ENCODE measurements at regions not wholly inside any gene's neighbourhood (a gene's known extent, or its start where the extent isn't known, plus 50 kb on each side); places are given as distances from the start of the nearest gene placed in this dataset.
"Not testable (repeated sequence)": the region's sequence is repeated elsewhere in the genome, so short reads cannot be mapped to it uniquely, and the experiment has no call there.

- no peak overlapping the region for H2BK5ac ChIP-seq (ENCODE audit: insufficient read length, low read length)
- H3K36me3 Mint-ChIP-seq (ENCODE audit: insufficient read depth in 1 of 3, low read depth in 3 of 3) = peaks cover 5 to 11% (median 5%) of the 10 kb centered on the region in 3 experiments; a peak in 6 of 7 replicates
- WGBS (ENCODE audit: extremely low coverage, insufficient read length, low lambda C conversion rate) = no CpG with 5 or more reads among the region's 3 CpGs
- H4K91ac ChIP-seq (ENCODE audit: insufficient read length, low read depth, low read length) = no peak overlapping the region
- no peak overlapping the region for H2BK120ac ChIP-seq (ENCODE audit: low read depth, low read length, poor library complexity, severe bottlenecking)
- H3K9me3 Mint-ChIP-seq = peaks cover 17 to 20% of the 10 kb centered on the region in 2 experiments
- H3K9ac ChIP-seq (ENCODE audit: extremely low read depth, insufficient read length, low read length) = no peak overlapping the region
- H3K4ac ChIP-seq (ENCODE audit: low read depth, low read length) = no peak overlapping the region
- H4K20me1 ChIP-seq (ENCODE audit: control insufficient read depth, insufficient read depth, insufficient read length) = no peaks in the 10 kb centered on the region
- no peak overlapping the region for H2BK20ac ChIP-seq (ENCODE audit: low read depth, low read length, poor library complexity, severe bottlenecking)
- H3K18ac ChIP-seq (ENCODE audit: insufficient read length, low read depth, low read length) = no peak overlapping the region
- H2BK15ac ChIP-seq (ENCODE audit: low read depth, low read length) = no peak overlapping the region
- H3K23ac ChIP-seq (ENCODE audit: insufficient read length, low read depth, low read length) = no peak overlapping the region
- peaks cover 4 to 10% of the 10 kb centered on the region in 2 experiments; a peak in 2 of 4 replicates for H3K4me1 Mint-ChIP-seq
- H4K8ac ChIP-seq (replicated peaks; ENCODE audit: insufficient read length, low read depth, low read length) = no peak overlapping the region
- no peak overlapping the region for H3T11ph ChIP-seq (ENCODE audit: low read length)
- no peak overlapping the region for H3K4me2 ChIP-seq (ENCODE audit: insufficient read depth, insufficient read length, low read length)
- no peak overlapping the region for H2AFZ ChIP-seq (ENCODE audit: low read length)
- H3K23me2 ChIP-seq (ENCODE audit: insufficient read length, low read depth, low read length, poor library complexity, severe bottlenecking) = no peaks in the 10 kb centered on the region
- H3K79me1 ChIP-seq (ENCODE audit: insufficient read depth, low read depth, low read length, poor library complexity, severe bottlenecking) = no peaks in the 10 kb centered on the region
- H3K27ac Mint-ChIP-seq = no peak overlapping the region
- H3K9me3 ChIP-seq (ENCODE audit: control insufficient read depth, low read depth, low read length) = no peaks in the 10 kb centered on the region
- no peaks in the 10 kb centered on the region for H3K79me2 ChIP-seq (ENCODE audit: insufficient read depth, low read length)
- H3K27ac ChIP-seq (ENCODE audit: insufficient read length, low read depth, low read length) = no peak overlapping the region
- H3K4me1 ChIP-seq (ENCODE audit: insufficient read depth, low read length) = peaks cover 2% of the 10 kb centered on the region; the same call in 1 of the 2 replicates
- H2AK5ac ChIP-seq (ENCODE audit: insufficient read length, low read length) = no peak overlapping the region
- DNase-seq = no peak
- 0 out of 2 replicates have a peak, but pooled peaks cover 2% of the 10 kb centered on the region for H3K27me3 Mint-ChIP-seq (ENCODE audit: low read depth)
- H2BK12ac ChIP-seq (ENCODE audit: insufficient read length, low read depth, low read length) = no peak overlapping the region
- no peak for TF ChIP-seq CTCF (conservative IDR thresholded peaks at IDR 0.05)
- no peak overlapping the region for H3K14ac ChIP-seq (ENCODE audit: insufficient read depth, low read length)
- no peak overlapping the region for H3K56ac ChIP-seq (ENCODE audit: insufficient read length, low read depth, low read length)
- H3K4me3 Mint-ChIP-seq = no peak overlapping the region
- H4K5ac ChIP-seq (ENCODE audit: insufficient read length, low read depth, low read length) = no peak overlapping the region
- H3K27me3 ChIP-seq (ENCODE audit: insufficient read depth, low read length) = no peaks in the 10 kb centered on the region
These were observed 627.9 kb upstream of the ST8SIA4 start for GRCh38 chr5:101531026-101531425.

GRCh38 chr5:101529094-101529493, 626.0 kb upstream of the ST8SIA4 start:
- H3K27me3 ChIP-seq (ENCODE audit: insufficient read depth, low read length); H2BK15ac ChIP-seq (ENCODE audit: low read depth, low read length); H3K79me1 ChIP-seq (ENCODE audit: insufficient read depth, low read depth, low read length, poor library complexity, severe bottlenecking); H2BK120ac ChIP-seq (ENCODE audit: low read depth, low read length, poor library complexity, severe bottlenecking); H3K27me3 Mint-ChIP-seq (ENCODE audit: low read depth); H2BK12ac ChIP-seq (ENCODE audit: insufficient read length, low read depth, low read length); H3K18ac ChIP-seq (ENCODE audit: insufficient read length, low read depth, low read length); H3K27ac Mint-ChIP-seq; H3K27ac ChIP-seq (ENCODE audit: insufficient read length, low read depth, low read length); H3K4ac ChIP-seq (ENCODE audit: low read depth, low read length); H3K4me2 ChIP-seq (ENCODE audit: insufficient read depth, insufficient read length, low read length); H4K91ac ChIP-seq (ENCODE audit: insufficient read length, low read depth, low read length); DNase-seq; H3K4me3 Mint-ChIP-seq; H3K9me3 ChIP-seq (ENCODE audit: control insufficient read depth, low read depth, low read length); H4K20me1 ChIP-seq (ENCODE audit: control insufficient read depth, insufficient read depth, insufficient read length); H3K23ac ChIP-seq (ENCODE audit: insufficient read length, low read depth, low read length); H3T11ph ChIP-seq (ENCODE audit: low read length); H3K4me1 Mint-ChIP-seq; H2AFZ ChIP-seq (ENCODE audit: low read length); H3K9ac ChIP-seq (ENCODE audit: extremely low read depth, insufficient read length, low read length); H4K8ac ChIP-seq (replicated peaks; ENCODE audit: insufficient read length, low read depth, low read length); H2BK20ac ChIP-seq (ENCODE audit: low read depth, low read length, poor library complexity, severe bottlenecking); H4K5ac ChIP-seq (ENCODE audit: insufficient read length, low read depth, low read length); H3K79me2 ChIP-seq (ENCODE audit: insufficient read depth, low read length); H3K14ac ChIP-seq (ENCODE audit: insufficient read depth, low read length); H2BK5ac ChIP-seq (ENCODE audit: insufficient read length, low read length); H3K23me2 ChIP-seq (ENCODE audit: insufficient read length, low read depth, low read length, poor library complexity, severe bottlenecking); H3K56ac ChIP-seq (ENCODE audit: insufficient read length, low read depth, low read length); H2AK5ac ChIP-seq (ENCODE audit: insufficient read length, low read length); H3K4me1 ChIP-seq (ENCODE audit: insufficient read depth, low read length): not testable (repeated sequence)
- Mint-ChIP-seq H3K9me3 (peaks cover 23% of the 10 kb centered on the region in 2 experiments), H3K36me3 (ENCODE audit: insufficient read depth in 1 of 3, low read depth in 3 of 3) (peaks cover 5 to 11% (median 6%) of the 10 kb centered on the region in 3 experiments; a peak in 6 of 7 replicates)
- WGBS (ENCODE audit: extremely low coverage, insufficient read length, low lambda C conversion rate) = no CpG with 5 or more reads among the region's 8 CpGs

Data from H9 (cell line).